ENCODE measurements at regions not wholly inside any gene's neighbourhood (a gene's known extent, or its start where the extent isn't known, plus 50 kb on each side); places are given as distances from the start of the nearest gene placed in this dataset.

GRCh38 chr6:105815661-105816555, 270.2 kb upstream of the PRDM1 start:
- ATAC-seq = peak; percentile 32; the same call in 1 of the 3 replicates

GRCh38 chr6:105814745-105815536, 271.2 kb upstream of the PRDM1 start:
- TF ChIP-seq BACH2 (CRISPR knock-in tag; IDR thresholded peaks at IDR 0.05; ENCODE audit: borderline replicate concordance) = no peak
- no peak for TF ChIP-seq CSRNP3 (CRISPR knock-in tag; IDR thresholded peaks at IDR 0.05)
- TF ChIP-seq TCF4 (CRISPR knock-in tag; IDR thresholded peaks at IDR 0.05; ENCODE audit: borderline replicate concordance) = no peak
- TF ChIP-seq GLIS3 (CRISPR knock-in tag; IDR thresholded peaks at IDR 0.05) = no peak
- no peak for TF ChIP-seq RARB (CRISPR knock-in tag; IDR thresholded peaks at IDR 0.05)
- no peak for TF ChIP-seq ZNF8 (CRISPR knock-in tag; IDR thresholded peaks at IDR 0.05)
- TF ChIP-seq ZFP30 (CRISPR knock-in tag; IDR thresholded peaks at IDR 0.05) = no peak
- no peak for TF ChIP-seq ISL1 (CRISPR knock-in tag; IDR thresholded peaks at IDR 0.05)
- TF ChIP-seq ZNF70 (CRISPR knock-in tag; IDR thresholded peaks at IDR 0.05) = no peak
- TF ChIP-seq ARNTL (CRISPR knock-in tag; IDR thresholded peaks at IDR 0.05; ENCODE audit: borderline replicate concordance, low read depth) = no peak
- TF ChIP-seq PATZ1 (CRISPR knock-in tag; IDR thresholded peaks at IDR 0.05; ENCODE audit: borderline replicate concordance) = no peak
- no peak for TF ChIP-seq POU6F1 (CRISPR knock-in tag; IDR thresholded peaks at IDR 0.05; ENCODE audit: borderline replicate concordance, low read depth)
- no peak for ATAC-seq

More at GRCh38 chr6:105815661-105816555, 270.2 kb upstream of the PRDM1 start:
- TF ChIP-seq ZNF70 (CRISPR knock-in tag; IDR thresholded peaks at IDR 0.05) = no peak
- TF ChIP-seq ZC3H10 (CRISPR knock-in tag; IDR thresholded peaks at IDR 0.05) = no peak
- no peak for TF ChIP-seq ZNF565 (CRISPR knock-in tag; conservative IDR thresholded peaks at IDR 0.05; ENCODE audit: low read depth)
- TF ChIP-seq ESRRG (CRISPR knock-in tag; IDR thresholded peaks at IDR 0.05) = no peak
- TF ChIP-seq PPARA (CRISPR knock-in tag; IDR thresholded peaks at IDR 0.05; ENCODE audit: borderline replicate concordance) = no peak
- no peak for TF ChIP-seq GLIS3 (CRISPR knock-in tag; IDR thresholded peaks at IDR 0.05)
- no peak for TF ChIP-seq POU6F1 (CRISPR knock-in tag; IDR thresholded peaks at IDR 0.05; ENCODE audit: borderline replicate concordance, low read depth)
- no peak for TF ChIP-seq TSHZ2 (CRISPR knock-in tag; IDR thresholded peaks at IDR 0.05)
- TF ChIP-seq CREB5 (CRISPR knock-in tag; IDR thresholded peaks at IDR 0.05; ENCODE audit: low read depth) = no peak
- TF ChIP-seq OSR1 (CRISPR knock-in tag; IDR thresholded peaks at IDR 0.05) = no peak

All from SK-N-SH treated with all-trans-retinoic acid at 6 μM for 48 hours (cell line).